Esophagus muscularis mucosa (tissue), 3 donors: ENCODE measurements at regions not wholly inside any gene's neighbourhood (a gene's known extent, or its start where the extent isn't known, plus 50 kb on each side); places are given as distances from the start of the nearest gene placed in this dataset.

Experiments used
- CTCF ChIP-seq, 3 experiments: fragments of 200-600 bp in 2 of 3; fragments of 450-650 bp in 1 of 3; sonication (generic) in 2 of 3; IDR thresholded peaks; one replicate each; pipeline ENCODE4 v1.5.1; 2017 to 2019; ENCODE audit warnings: antibody characterized with exemption in 3 of 3, mild to moderate bottlenecking in 2 of 3, moderate library complexity in 1 of 3
- POLR2A ChIP-seq: fragments of 450-650 bp; IDR thresholded peaks from one replicate; pipeline ENCODE4 v1.6.1; 2017; ENCODE audit warnings: antibody characterized with exemption, moderate library complexity, mild to moderate bottlenecking, low read depth
- POLR2AphosphoS5 ChIP-seq, 2 donors: sonication (generic); formaldehyde crosslinking; IDR thresholded peaks; one replicate each; pipeline ENCODE4 v1.6.1; 2017; ENCODE audit warnings: antibody characterized with exemption in 2 of 2

DNA sequence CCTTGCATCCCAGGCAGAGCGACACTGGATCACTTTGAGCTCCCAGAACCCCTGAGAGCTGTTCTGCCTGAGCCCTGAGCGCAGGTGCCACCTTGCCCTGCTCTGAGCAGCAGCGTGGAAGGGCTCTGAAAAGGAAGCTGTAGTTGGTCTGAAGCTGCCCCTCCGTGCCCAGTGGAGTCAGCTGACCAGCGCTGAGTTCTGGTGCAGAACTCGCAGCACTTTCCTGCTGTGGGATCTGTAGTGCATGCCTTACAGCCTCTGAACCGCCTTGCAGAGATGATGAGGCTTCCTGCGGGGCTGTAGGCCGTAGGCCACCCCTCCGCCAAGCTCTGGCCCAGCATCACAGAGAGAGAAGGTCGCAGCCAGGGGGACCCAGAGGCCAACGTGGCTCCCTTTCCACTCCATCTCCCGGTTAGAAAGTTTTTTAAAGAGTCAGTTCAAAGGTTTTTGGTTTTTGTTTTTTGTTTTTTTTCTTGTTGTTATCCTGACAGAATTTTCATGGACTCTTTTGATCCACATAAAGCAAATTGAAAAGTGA is 158.3 kb upstream of the CST7 start:
- TF ChIP-seq POLR2AphosphoS5 (IDR thresholded peaks at IDR 0.05): no peak
- TF ChIP-seq CTCF (IDR thresholded peaks at IDR 0.05): no peak
- no peak for TF ChIP-seq POLR2A
